Stomach (tissue), 8 donors: ENCODE measurements at regions not wholly inside any gene's neighbourhood (a gene's known extent, or its start where the extent isn't known, plus 50 kb on each side); places are given as distances from the start of the nearest gene placed in this dataset.

ENCODE experiments used
- DNase-seq, 2 donors: peaks; one replicate each; pipeline versions ENCODE4 v3.0.0 to v3.0.0-alpha.2; 2013 to 2019
- H3K27ac ChIP-seq, 5 donors: fragments of 200-600 bp in 4 of 5; sonication (generic) in 4 of 5; one replicate each; pipeline ENCODE4 v1.5.1; 2013 to 2019; ENCODE audit warnings: mild to moderate bottlenecking in 1 of 5, moderate library complexity in 1 of 5
- H3K27me3 ChIP-seq, 3 donors: fragments of 200-600 bp; sonication (generic); one replicate each; pipeline ENCODE4 v1.5.1; 2017 to 2019; ENCODE audit warnings: mixed run types in 1 of 3
- H3K36me3 ChIP-seq, 4 donors: fragments of 200-600 bp; sonication (generic); 1 replicate in 3 of 4; 2 replicates in 1 of 4; pipeline ENCODE4 v1.5.1; 2016 to 2019
- H3K4me1 ChIP-seq, 4 donors: fragments of 200-600 bp; sonication (generic); one replicate each; pipeline ENCODE4 v1.5.1; 2016 to 2019
- H3K4me3 ChIP-seq, 4 donors: fragments of 200-600 bp; sonication (generic) in 3 of 4; one replicate each; pipeline ENCODE4 v1.5.1; 2016 to 2019; ENCODE audit warnings: mild to moderate bottlenecking in 1 of 4
- H3K9me3 ChIP-seq, 4 donors: fragments of 200-600 bp; sonication (generic); one replicate each; pipeline ENCODE4 v1.5.1; 2016 to 2019
- CTCF ChIP-seq, 7 experiments: fragments of 450-650 bp in 4 of 7; fragments of 200-600 bp in 3 of 7; sonication (generic) in 3 of 7; IDR thresholded peaks; one replicate each; pipeline ENCODE4 v1.5.1; 2016 to 2019; ENCODE audit warnings: antibody characterized with exemption in 7 of 7, control low read depth in 2 of 7, mild to moderate bottlenecking in 1 of 7
- EP300 ChIP-seq: sonication (generic); formaldehyde crosslinking; IDR thresholded peaks from one replicate; pipeline ENCODE4 v1.6.1; 2017; ENCODE audit warnings: antibody characterized with exemption
- POLR2A ChIP-seq, 4 donors: fragments of 450-650 bp; IDR thresholded peaks; one replicate each; pipeline ENCODE4 v1.6.1; 2016; ENCODE audit warnings: antibody characterized with exemption in 4 of 4, control low read depth in 2 of 4, mild to moderate bottlenecking in 1 of 4, moderate library complexity in 1 of 4
- POLR2AphosphoS5 ChIP-seq, 3 donors: sonication (generic); formaldehyde crosslinking; IDR thresholded peaks; one replicate each; pipeline ENCODE4 v1.6.1; 2016; ENCODE audit warnings: antibody characterized with exemption in 3 of 3
- WGBS, 5 donors: extraction: QIAGEN DNeasy Blood & Tissue Kit in 3 of 5; methylation state at CpG; one replicate each; pipeline versions ENCODE4 v1.1.5 to v1.1.7; 2013 to 2018; 5-methylcytosine and 5-hydroxymethylcytosine counted together
- intact Hi-C: fragments of 100-400 bp; cut with DNase I; formaldehyde crosslinking; loops from one replicate; pipeline ENCODE4 v1.15.1; 2023; ENCODE audit warnings: low total_unique reads
- donor health status: healthy with polysubstance abuse.
- donor health status: Bipolar disorder and iron deficiency.
- donor health status: healthy.

- Histone ChIP-seq H3K27ac (no peak overlapping the region), H3K36me3 (no peaks in the 10 kb centered on the region), H3K9me3 (no peaks in the 10 kb centered on the region), H3K4me1 (no peaks in the 10 kb centered on the region), H3K4me3 (no peak overlapping the region), H3K27me3 (peaks cover 3 to 62% (median 12%) of the 10 kb centered on the region in 3 donors)
- WGBS, 5 donors: 61 to 70% (median 62%) methylated on average over 6 of the region's 6 CpGs
- intact Hi-C loops: no loop called here
- DNase-seq: no peak
- TF ChIP-seq CTCF (IDR thresholded peaks at IDR 0.05) (no peak), POLR2A (IDR thresholded peaks at IDR 0.05) (no peak), EP300 (no peak), POLR2AphosphoS5 (IDR thresholded peaks at IDR 0.05) (no peak)
Observed at GRCh38 chr17:34458266-34458665, 95.2 kb upstream of the CCL1 start.

GRCh38 chr17:34456121-34456520 is 93.1 kb upstream of the CCL1 start:
- intact Hi-C loops: no loop called here
- Histone ChIP-seq H3K27me3 (peaks cover 3 to 49% (median 12%) of the 10 kb centered on the region in 3 donors), H3K9me3 (no peaks in the 10 kb centered on the region), H3K36me3 (no peaks in the 10 kb centered on the region), H3K27ac (no peak overlapping the region), H3K4me3 (no peak overlapping the region), H3K4me1 (no peaks in the 10 kb centered on the region)
- no peak for DNase-seq
- no peak for TF ChIP-seq CTCF (IDR thresholded peaks at IDR 0.05)
- no peak for TF ChIP-seq EP300
- no peak for TF ChIP-seq POLR2A (IDR thresholded peaks at IDR 0.05)
- TF ChIP-seq POLR2AphosphoS5 (IDR thresholded peaks at IDR 0.05): no peak
- 13 to 74% (median 57%) methylated on average over 1 to 2 of the region's 2 CpGs for WGBS, 5 donors

GRCh38 chr17:34452769-34453168 is 89.7 kb upstream of the CCL1 start:
- H3K4me3 ChIP-seq: no peak overlapping the region
- H3K4me1 ChIP-seq: no peaks in the 10 kb centered on the region
- peaks cover 3 to 45% (median 4%) of the 10 kb centered on the region in 3 donors for H3K27me3 ChIP-seq
- intact Hi-C loops: no loop called here
- no peaks in the 10 kb centered on the region for H3K36me3 ChIP-seq
- 56 to 73% (median 69%) methylated on average over 2 of the region's 2 CpGs for WGBS, 5 donors
- H3K27ac ChIP-seq: no peak overlapping the region
- no peaks in the 10 kb centered on the region for H3K9me3 ChIP-seq
- no peak for DNase-seq
- no peak for TF ChIP-seq POLR2A (IDR thresholded peaks at IDR 0.05)
- TF ChIP-seq EP300: no peak
- no peak for TF ChIP-seq POLR2AphosphoS5 (IDR thresholded peaks at IDR 0.05)
- no peak for TF ChIP-seq CTCF (IDR thresholded peaks at IDR 0.05)

- H3K9me3 ChIP-seq: no peaks in the 10 kb centered on the region
- no peak overlapping the region for H3K27ac ChIP-seq
- no peak for DNase-seq
- no peak overlapping the region for H3K4me3 ChIP-seq
- no peaks in the 10 kb centered on the region for H3K36me3 ChIP-seq
- TF ChIP-seq CTCF (IDR thresholded peaks at IDR 0.05): no peak
- no peaks in the 10 kb centered on the region for H3K4me1 ChIP-seq
- WGBS, 5 donors: 71 to 86% (median 77%) methylated on average over 2 of the region's 2 CpGs
- peaks cover 0 to 38% (median 0%) of the 10 kb centered on the region in 3 donors for H3K27me3 ChIP-seq
- intact Hi-C loops: no loop called here
Observed at GRCh38 chr17:34451313-34451712, 88.3 kb upstream of the CCL1 start.
